Activated CD4-positive, alpha-beta T cell treated with anti-CD3 and anti-CD28 coated beads, Interleukin-2, amount 10 ng/mL, durations not matched to agents 7 days and 5 days (primary cell): ENCODE measurements at regions not wholly inside any gene's neighbourhood (a gene's known extent, or its start where the extent isn't known, plus 50 kb on each side); places are given as distances from the start of the nearest gene placed in this dataset.

Experiments
- CTCF ChIA-PET: fragments of 350-600 bp; sonication (Branson Sonifier 250); formaldehyde crosslinking; loops from one replicate; lab custom pipeline; 2021; ENCODE audit warnings: antibody characterized with exemption; lab: Charles Lee
- POLR2A ChIA-PET: fragments of 350-600 bp; sonication (Branson Sonifier 250); formaldehyde crosslinking; loops from one replicate; lab custom pipeline; 2021; ENCODE audit warnings: antibody characterized with exemption; lab: Charles Lee
- DNase-seq: peaks from one replicate; pipeline ENCODE4 v3.0.0-alpha.2; 2020
- H3K27ac Mint-ChIP-seq: one replicate; pipeline ENCODE4 v1.8.0; 2021; ENCODE audit warnings: mild to moderate bottlenecking, moderate library complexity, mixed read lengths
- H3K27me3 Mint-ChIP-seq: one replicate; pipeline ENCODE4 v1.8.0; 2021; ENCODE audit warnings: mixed read lengths
- H3K36me3 Mint-ChIP-seq: one replicate; pipeline ENCODE4 v1.8.0; 2021; ENCODE audit warnings: low read depth, mixed read lengths
- H3K4me1 Mint-ChIP-seq: one replicate; pipeline ENCODE4 v1.8.0; 2021; ENCODE audit warnings: mixed read lengths
- H3K4me3 Mint-ChIP-seq: one replicate; pipeline ENCODE4 v1.8.0; 2021; ENCODE audit warnings: mild to moderate bottlenecking, moderate library complexity, mixed read lengths
- H3K9me3 Mint-ChIP-seq: one replicate; pipeline ENCODE4 v1.8.0; 2021; ENCODE audit warnings: mixed read lengths

DNA sequence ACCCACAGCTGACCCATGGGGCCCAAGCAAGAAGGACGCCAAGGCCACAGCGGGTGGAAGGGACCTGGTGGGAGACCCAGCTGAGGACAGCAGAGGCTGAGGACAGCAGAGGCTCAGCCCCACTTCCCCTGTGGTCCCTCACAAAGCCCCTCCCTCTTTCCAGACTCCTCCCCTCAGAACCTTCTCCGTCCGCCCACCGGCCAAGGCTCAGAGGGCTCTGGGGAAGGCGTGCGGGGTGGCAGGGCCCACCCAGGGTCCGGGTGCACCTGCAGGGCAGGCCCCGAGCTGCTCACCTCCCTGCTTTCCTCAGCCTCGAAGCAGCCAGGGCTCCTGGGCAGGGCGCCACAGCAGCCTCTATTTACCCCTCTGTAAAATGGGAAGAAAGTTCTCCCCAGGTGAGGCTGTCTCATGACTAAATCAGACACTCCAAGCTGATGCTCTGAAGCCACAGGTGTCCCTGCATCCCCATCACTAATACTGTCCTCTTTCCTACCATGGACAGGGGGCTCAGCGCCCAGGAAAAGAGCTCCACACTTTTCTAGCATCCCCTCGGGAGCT is 137.9 kb upstream of the PPP1R26 start:
- ChIA-PET POLR2A (no interaction called here), CTCF (interaction anchor here (0.6 kb wide), 1 partner anchor 21 kb away, joined by 3 read pairs; no protein-coding TSS in a partner anchor)
- H3K27ac Mint-ChIP-seq: no peak overlapping the region
- H3K4me1 Mint-ChIP-seq: no peaks in the 10 kb centered on the region
- peaks cover 6% of the 10 kb centered on the region for H3K27me3 Mint-ChIP-seq
- DNase-seq: no peak
- H3K9me3 Mint-ChIP-seq: no peaks in the 10 kb centered on the region
- no peak overlapping the region for H3K4me3 Mint-ChIP-seq
- no peaks in the 10 kb centered on the region for H3K36me3 Mint-ChIP-seq

DNA sequence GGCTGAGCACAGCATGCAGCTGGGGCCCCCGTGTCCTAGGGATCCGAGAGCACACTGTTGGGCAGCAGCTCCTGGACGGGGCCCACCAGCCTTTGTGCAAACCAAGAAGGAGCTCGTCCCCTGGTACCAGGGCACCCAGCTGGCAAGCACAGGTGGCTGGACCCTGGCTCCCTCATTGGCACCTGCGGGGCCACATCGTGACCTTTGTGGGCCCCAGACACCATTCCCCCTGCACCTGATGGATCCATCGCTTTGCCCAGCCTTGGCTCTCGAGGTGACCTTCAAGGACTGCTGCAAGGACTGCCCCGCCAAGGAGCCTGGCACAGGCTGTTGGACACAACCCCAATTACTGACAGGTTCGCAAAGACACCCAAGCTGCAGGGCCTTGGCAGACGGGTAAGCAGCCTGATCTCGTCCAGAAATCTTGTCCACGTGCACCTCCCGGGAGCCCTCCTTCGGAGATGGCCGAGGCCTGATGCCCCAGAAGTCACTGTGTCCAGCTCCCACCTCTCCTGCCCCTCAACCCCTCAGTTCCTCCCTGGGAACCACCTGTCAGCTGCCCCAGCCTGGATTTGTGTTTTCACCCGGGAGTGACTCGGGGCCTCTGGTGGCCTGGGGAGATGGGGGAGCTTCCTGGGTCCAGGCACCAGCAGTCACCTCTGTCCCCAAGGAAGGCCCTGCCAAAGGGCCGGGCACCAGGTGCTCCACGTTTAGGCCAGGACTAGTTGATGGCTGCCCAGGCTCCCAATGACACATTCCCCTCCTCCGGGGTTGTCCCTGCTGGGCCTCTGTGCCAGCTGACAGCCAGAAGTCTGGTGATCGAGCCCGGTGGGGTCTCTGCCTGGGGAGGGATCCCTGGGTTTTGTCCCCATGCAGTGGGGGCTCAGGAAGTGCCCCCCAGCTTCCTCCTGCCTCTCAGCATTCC is 137.1 kb upstream of the PPP1R26 start:
- H3K4me1 Mint-ChIP-seq: no peaks in the 10 kb centered on the region
- H3K9me3 Mint-ChIP-seq: no peaks in the 10 kb centered on the region
- H3K27ac Mint-ChIP-seq: no peak overlapping the region
- POLR2A ChIA-PET: no interaction called here
- peaks cover 6% of the 10 kb centered on the region for H3K27me3 Mint-ChIP-seq
- no peak overlapping the region for H3K4me3 Mint-ChIP-seq
- DNase-seq: no peak
- H3K36me3 Mint-ChIP-seq: no peaks in the 10 kb centered on the region
- CTCF ChIA-PET: interaction anchor here (0.6 kb wide), 1 partner anchor 22 kb away, joined by 3 read pairs; no protein-coding TSS in a partner anchor

DNA sequence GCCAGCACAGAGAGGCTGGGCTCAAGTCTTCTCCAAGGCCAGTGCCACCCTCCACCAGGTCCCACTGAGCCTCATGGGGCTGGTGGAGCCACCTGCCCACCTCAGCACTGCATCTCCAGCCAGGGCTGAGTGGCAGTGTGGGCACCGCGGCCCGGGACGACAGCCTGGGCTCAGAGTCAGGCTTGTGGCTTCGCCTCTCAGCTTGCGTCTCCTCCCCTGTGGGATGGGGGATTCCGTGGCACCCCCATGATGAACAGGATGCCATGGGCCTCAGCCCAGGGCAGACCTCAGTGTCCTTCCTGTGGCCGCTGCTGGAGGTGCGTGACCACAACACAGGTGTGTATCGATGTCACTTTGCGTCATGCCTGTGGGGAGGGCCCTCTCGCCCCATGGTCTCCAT is 136.4 kb upstream of the PPP1R26 start:
- ChIA-PET CTCF (no interaction called here), POLR2A (no interaction called here)
- Mint-ChIP-seq H3K36me3 (no peaks in the 10 kb centered on the region), H3K4me3 (no peak overlapping the region), H3K9me3 (no peaks in the 10 kb centered on the region), H3K4me1 (no peaks in the 10 kb centered on the region), H3K27me3 (peaks cover 6% of the 10 kb centered on the region), H3K27ac (no peak overlapping the region)
- no peak for DNase-seq

DNA sequence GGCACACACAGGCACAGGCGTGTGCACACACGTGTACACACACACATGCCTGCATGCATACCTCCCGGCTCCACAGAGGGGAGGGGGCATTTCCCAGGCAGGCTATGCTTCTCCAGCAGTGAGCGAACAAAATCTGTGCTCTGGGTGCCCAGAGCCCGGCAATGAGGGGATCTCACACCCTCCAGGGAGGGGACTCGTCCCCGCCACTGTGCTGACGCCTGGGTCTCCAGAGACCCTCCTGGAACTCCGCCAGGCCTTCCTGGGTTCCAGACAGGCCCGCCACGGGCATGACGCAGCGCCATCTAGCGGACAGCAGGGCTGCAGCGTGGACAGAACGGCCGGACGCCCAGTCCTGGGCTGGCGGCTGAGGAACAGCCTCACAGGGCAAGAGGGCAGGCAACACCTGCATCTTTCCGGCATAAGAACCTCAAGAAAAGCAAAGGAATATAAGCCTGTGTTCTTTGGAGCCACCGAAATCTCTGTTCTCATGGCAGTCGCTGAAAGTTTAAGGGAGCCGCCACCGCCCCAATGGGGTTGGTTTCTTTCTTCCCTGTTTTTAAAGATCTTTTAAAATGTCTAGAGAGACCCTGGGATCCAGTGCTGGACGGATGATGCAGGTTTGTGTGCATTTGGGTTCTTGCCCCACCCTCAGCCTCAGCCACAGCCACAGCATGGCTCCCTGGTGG is 135.6 kb upstream of the PPP1R26 start:
- Mint-ChIP-seq H3K9me3 (no peaks in the 10 kb centered on the region), H3K4me3 (no peak overlapping the region), H3K27ac (no peak overlapping the region), H3K4me1 (no peaks in the 10 kb centered on the region), H3K27me3 (peaks cover 4% of the 10 kb centered on the region), H3K36me3 (no peaks in the 10 kb centered on the region)
- ChIA-PET POLR2A (no interaction called here), CTCF (no interaction called here)
- peak; percentile 57 for DNase-seq

DNA sequence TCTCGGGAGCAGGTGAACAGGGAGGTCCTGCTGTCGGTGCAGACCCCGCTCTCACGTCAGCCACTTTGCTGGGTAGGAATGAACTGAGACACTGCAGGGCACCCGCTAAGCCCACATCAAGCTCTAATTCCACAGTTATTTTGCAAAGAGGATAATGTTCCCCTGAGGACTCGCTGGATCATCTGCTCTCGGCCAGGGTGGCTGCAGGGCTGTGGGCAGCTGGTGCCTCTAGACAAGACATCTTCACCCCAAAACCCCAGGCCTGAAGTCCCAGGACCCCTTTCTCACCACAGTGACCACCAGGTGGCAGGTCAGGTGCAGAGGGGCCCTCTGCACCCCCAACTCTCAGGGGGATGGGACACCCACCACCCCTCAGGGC is 135.1 kb upstream of the PPP1R26 start:
- no peak overlapping the region for H3K4me3 Mint-ChIP-seq
- CTCF ChIA-PET: no interaction called here
- DNase-seq: no peak
- no peaks in the 10 kb centered on the region for H3K36me3 Mint-ChIP-seq
- H3K4me1 Mint-ChIP-seq: no peaks in the 10 kb centered on the region
- H3K9me3 Mint-ChIP-seq: no peaks in the 10 kb centered on the region
- POLR2A ChIA-PET: no interaction called here
- no peak overlapping the region for H3K27ac Mint-ChIP-seq
- H3K27me3 Mint-ChIP-seq: peaks cover 3% of the 10 kb centered on the region

DNA sequence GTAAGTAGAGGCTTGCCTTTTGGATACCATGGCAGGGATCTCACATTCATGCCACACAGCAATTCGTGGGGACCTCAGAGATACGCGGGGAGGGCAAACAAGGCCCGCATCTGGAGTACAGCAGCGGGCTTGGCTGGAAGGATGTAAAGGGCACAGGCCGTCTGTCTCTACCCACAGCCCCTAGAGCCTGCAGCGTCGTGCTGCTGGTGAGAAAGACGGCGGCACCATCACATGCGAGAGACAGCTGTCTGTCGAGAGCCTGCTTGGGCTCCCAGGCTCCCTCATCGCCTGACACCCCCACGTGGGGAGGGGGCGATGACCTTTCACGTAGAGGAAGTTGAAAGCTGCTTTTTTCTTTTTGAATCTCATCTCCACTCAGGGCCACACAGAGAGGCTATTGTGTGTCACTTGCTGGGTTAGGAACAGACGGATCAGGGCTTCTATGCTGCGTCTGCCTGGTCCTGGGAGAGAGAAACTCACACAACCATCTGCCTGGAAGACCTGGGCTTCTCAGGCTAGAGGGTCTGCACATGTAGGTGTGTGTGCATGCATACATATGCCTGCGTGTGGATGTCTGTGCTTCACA is 134.6 kb upstream of the PPP1R26 start:
- no peaks in the 10 kb centered on the region for H3K4me1 Mint-ChIP-seq
- no peaks in the 10 kb centered on the region for H3K36me3 Mint-ChIP-seq
- ChIA-PET CTCF (no interaction called here), POLR2A (no interaction called here)
- no peak for DNase-seq
- peaks cover 2% of the 10 kb centered on the region for H3K27me3 Mint-ChIP-seq
- H3K4me3 Mint-ChIP-seq: no peak overlapping the region
- H3K27ac Mint-ChIP-seq: no peak overlapping the region
- H3K9me3 Mint-ChIP-seq: no peaks in the 10 kb centered on the region

DNA sequence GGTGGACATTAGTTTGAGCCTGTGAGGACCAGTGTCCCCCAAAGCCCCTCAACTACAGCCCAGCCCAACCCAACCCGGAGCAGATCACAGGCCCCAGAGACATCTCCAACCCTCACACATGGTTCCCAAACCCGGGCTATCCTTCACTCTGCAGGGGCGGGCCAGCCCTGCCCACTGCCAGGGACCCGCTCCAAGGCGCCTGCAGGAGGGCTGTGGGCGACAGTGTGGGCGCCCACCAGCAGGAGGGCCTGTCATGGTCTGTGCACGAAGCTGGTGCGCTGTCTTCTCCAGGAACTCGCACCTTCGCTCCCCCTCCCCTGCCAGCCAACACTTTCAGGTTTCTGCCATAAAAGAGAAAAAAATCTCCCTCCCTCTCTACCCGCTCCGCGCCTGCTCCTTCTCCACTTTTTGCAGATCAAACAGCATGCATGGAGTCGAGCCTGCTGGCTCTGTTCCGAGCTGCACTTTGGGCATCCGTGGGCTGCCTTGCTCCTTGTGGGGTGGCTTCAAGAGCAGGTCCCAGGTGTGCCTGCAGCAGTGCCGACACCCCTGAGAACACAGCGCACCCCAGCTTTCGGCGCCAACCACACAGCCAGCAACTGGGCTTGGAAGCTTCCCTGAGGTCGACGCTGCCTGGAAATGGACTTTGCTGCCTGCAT is 133.7 kb upstream of the PPP1R26 start:
- Mint-ChIP-seq H3K4me1 (no peaks in the 10 kb centered on the region), H3K27ac (no peak overlapping the region), H3K27me3 (no peaks in the 10 kb centered on the region), H3K36me3 (no peaks in the 10 kb centered on the region), H3K9me3 (no peaks in the 10 kb centered on the region), H3K4me3 (no peak overlapping the region)
- CTCF ChIA-PET: no interaction called here
- POLR2A ChIA-PET: no interaction called here
- no peak for DNase-seq

DNA sequence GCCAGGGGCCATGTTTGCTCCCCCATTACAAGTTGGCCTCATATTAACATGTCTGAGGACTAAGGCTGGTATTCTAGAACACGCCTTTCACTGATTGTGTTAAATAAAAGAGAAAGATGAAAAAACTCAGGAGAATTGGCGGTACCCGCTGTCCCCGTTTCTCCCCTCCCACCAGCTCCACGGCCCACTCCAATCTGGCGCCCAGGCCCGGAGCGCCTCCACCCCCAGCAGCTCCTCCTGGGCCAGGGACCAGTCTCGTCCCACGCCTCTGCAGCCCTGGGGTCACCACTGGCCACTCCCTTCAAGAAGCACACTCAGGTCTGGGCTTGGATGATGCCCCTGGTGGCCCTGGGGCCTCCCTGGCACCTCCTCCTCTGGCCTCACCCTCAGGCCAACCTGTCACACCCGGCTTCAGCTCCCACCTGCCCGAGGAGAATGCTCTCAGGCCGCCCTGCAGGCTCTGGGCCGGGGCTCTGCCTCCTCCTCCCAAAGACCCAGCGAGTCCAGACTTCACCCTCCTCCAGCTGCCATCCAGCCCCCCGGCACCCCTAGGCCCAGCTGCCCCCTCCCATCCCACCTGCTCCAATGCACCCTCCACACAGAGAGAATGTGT is 133.0 kb upstream of the PPP1R26 start:
- no peaks in the 10 kb centered on the region for H3K9me3 Mint-ChIP-seq
- no peak overlapping the region for H3K27ac Mint-ChIP-seq
- ChIA-PET CTCF (no interaction called here), POLR2A (no interaction called here)
- no peak overlapping the region for H3K4me3 Mint-ChIP-seq
- no peaks in the 10 kb centered on the region for H3K27me3 Mint-ChIP-seq
- no peaks in the 10 kb centered on the region for H3K4me1 Mint-ChIP-seq
- H3K36me3 Mint-ChIP-seq: no peaks in the 10 kb centered on the region
- no peak for DNase-seq

DNA sequence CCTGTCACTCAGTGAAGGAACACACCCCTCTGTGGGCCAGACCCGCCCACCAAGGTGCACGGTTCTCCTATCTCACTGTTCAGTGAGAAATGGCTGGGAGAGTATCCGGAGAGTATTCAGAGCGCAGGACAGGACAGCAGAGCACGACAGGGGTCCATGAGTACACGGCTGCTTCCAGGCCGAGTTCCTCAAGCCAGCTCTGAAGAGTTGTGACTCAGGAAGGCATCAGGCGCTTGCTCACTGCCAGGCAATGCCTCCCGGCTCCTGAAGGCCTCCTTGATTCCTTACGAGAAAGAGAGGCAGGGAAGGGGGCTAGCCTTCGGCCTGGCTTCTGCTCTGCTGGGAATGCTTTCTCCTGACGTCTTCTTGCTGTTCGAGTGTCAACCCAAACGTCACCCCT is 132.1 kb upstream of the PPP1R26 start:
- H3K4me1 Mint-ChIP-seq: no peaks in the 10 kb centered on the region
- H3K4me3 Mint-ChIP-seq: no peak overlapping the region
- no peak overlapping the region for H3K27ac Mint-ChIP-seq
- no peaks in the 10 kb centered on the region for H3K36me3 Mint-ChIP-seq
- ChIA-PET CTCF (no interaction called here), POLR2A (no interaction called here)
- no peaks in the 10 kb centered on the region for H3K9me3 Mint-ChIP-seq
- DNase-seq: no peak
- H3K27me3 Mint-ChIP-seq: no peaks in the 10 kb centered on the region

DNA sequence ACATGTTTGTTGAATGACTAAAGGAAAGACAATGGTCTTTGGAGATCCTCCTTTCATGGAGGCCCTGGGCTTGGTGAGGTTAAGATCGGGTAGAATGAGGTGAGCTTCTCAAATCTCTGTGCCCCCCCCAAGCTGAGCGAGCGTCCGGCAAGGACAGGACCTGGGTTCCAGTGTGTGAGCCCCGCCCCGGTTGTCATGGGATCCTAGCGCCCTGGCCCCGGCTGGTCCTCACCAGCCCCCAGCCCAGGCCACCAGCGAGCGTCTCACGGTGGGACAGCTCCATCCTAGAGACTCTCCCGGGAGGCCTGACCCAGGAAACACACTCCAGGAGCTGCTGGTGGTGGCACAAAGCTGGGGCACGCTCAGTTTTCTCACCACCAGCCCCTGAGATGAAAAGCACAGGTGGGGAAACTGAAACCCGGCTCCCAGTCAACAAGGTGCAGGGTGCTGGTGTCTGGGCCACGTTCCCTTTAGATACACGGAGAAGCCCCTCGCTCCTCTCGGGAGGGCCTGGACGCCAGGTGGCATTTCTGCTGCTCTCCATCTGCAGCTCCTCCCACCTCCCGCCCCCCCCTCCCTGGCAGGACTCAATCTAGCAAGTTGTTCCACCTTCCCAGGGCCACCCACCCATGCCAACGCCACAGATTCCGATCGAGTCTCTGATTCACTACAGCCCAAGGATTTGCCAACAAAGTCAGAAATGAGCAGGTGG is 131.3 kb upstream of the PPP1R26 start:
- ChIA-PET CTCF (no interaction called here), POLR2A (no interaction called here)
- Mint-ChIP-seq H3K36me3 (no peaks in the 10 kb centered on the region), H3K4me1 (no peaks in the 10 kb centered on the region), H3K9me3 (no peaks in the 10 kb centered on the region), H3K27me3 (no peaks in the 10 kb centered on the region), H3K27ac (no peak overlapping the region), H3K4me3 (no peak overlapping the region)
- DNase-seq: no peak

DNA sequence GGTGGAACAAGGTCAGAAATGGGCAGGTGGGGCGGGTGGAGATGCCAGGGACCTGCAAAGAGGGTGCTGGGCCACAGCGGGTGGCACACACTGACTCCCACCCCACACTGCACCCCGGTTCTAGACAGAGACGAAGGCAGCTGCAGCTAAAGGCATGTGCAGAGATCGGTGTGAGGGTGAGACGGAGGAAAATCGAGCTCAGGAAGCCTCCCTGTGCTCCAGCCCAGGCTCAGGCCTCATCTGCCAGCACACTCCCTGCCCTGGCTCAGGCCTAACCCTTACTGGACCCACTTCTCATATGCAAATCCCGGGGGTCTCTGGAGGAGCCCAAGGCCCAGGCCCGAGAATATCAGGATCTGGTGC is 130.8 kb upstream of the PPP1R26 start:
- ChIA-PET POLR2A (interaction anchor here (0.5 kb wide), 1 partner anchor 507 kb away, joined by 3 read pairs; no protein-coding TSS in a partner anchor), CTCF (no interaction called here)
- Mint-ChIP-seq H3K27me3 (no peaks in the 10 kb centered on the region), H3K36me3 (no peaks in the 10 kb centered on the region), H3K27ac (no peak overlapping the region), H3K4me3 (no peak overlapping the region), H3K4me1 (no peaks in the 10 kb centered on the region), H3K9me3 (no peaks in the 10 kb centered on the region)
- no peak for DNase-seq
